HuH-7.5 (cell line): ENCODE measurements at regions not wholly inside any gene's neighbourhood (a gene's known extent, or its start where the extent isn't known, plus 50 kb on each side); places are given as distances from the start of the nearest gene placed in this dataset.

Experiments
- DNase-seq: peaks from one replicate; pipeline ENCODE4 v3.0.0; 2011; ENCODE audit warnings: low spot score

GRCh38 chr12:67370979-67371378 lies 101.8 kb downstream of the CAND1 start:
- DNase-seq, result no peak

GRCh38 chr12:67377021-67377420 lies 107.9 kb downstream of the CAND1 start:
- DNase-seq, result no peak

- DNase-seq, result no peak
Observed at GRCh38 chr12:67377541-67377940, 108.4 kb downstream of the CAND1 start.

- DNase-seq, result no peak
Observed at GRCh38 chr12:67382241-67382871, 113.2 kb downstream of the CAND1 start.

GRCh38 chr12:67386869-67387565 lies 117.9 kb downstream of the CAND1 start:
- no peak for DNase-seq

GRCh38 chr12:67388331-67389138 lies 119.4 kb downstream of the CAND1 start:
- DNase-seq, result peak; percentile 8

GRCh38 chr12:67390273-67390672 lies 121.1 kb downstream of the CAND1 start:
- DNase-seq, result no peak

GRCh38 chr12:67391034-67391433 lies 121.9 kb downstream of the CAND1 start:
- no peak for DNase-seq

- DNase-seq, result no peak
Observed at GRCh38 chr12:67391656-67392055, 122.5 kb downstream of the CAND1 start.

- no peak for DNase-seq
Observed at GRCh38 chr12:67394550-67394949, 125.4 kb downstream of the CAND1 start.

- no peak for DNase-seq
Observed at GRCh38 chr12:67400742-67401141, 131.6 kb downstream of the CAND1 start.

GRCh38 chr12:67410246-67410645 lies 141.1 kb downstream of the CAND1 start:
- DNase-seq, result no peak

GRCh38 chr12:67410667-67411067 lies 141.5 kb downstream of the CAND1 start:
- no peak for DNase-seq

GRCh38 chr12:67411562-67411961 lies 142.4 kb downstream of the CAND1 start:
- no peak for DNase-seq

- DNase-seq, result no peak
Observed at GRCh38 chr12:67413577-67413976, 144.4 kb downstream of the CAND1 start.

- DNase-seq, result no peak
Observed at GRCh38 chr12:67414011-67414715, 145.0 kb downstream of the CAND1 start.

- DNase-seq, result no peak
Observed at GRCh38 chr12:67415473-67415872, 146.3 kb downstream of the CAND1 start.

GRCh38 chr12:67419810-67420209 lies 150.7 kb downstream of the CAND1 start:
- no peak for DNase-seq

GRCh38 chr12:67420506-67420905 lies 151.3 kb downstream of the CAND1 start:
- DNase-seq, result no peak

GRCh38 chr12:67422081-67422480 lies 152.9 kb downstream of the CAND1 start:
- no peak for DNase-seq

GRCh38 chr12:67424784-67425183 lies 155.6 kb downstream of the CAND1 start:
- DNase-seq, result no peak

- DNase-seq, result no peak
Observed at GRCh38 chr12:67425394-67425793, 156.2 kb downstream of the CAND1 start.
